ENCODE measurements at regions not wholly inside any gene's neighbourhood (a gene's known extent, or its start where the extent isn't known, plus 50 kb on each side); places are given as distances from the start of the nearest gene placed in this dataset.
"Not testable (repeated sequence)": the region's sequence is repeated elsewhere in the genome, so short reads cannot be mapped to it uniquely, and the experiment has no call there.

DNA sequence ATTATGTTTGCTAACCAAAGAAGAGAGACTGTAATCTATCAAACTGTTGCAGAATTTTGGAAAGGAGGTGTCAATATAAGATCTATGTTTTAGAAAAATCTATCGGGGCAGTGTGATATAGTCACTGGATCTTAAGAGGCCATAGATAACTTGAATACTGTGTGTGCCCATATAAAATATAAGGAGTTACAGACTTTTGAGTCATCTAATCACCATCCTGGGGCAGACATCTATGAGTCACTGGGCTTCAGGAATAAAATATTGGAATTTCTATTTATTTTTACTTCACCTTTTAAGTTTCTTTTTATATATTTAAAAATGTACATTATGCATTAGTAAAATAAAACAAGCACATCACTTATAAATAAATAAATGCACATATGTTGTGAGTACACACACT, 509.3 kb upstream of the MAN1A1 start:
- DNase-seq: no peak

DNA sequence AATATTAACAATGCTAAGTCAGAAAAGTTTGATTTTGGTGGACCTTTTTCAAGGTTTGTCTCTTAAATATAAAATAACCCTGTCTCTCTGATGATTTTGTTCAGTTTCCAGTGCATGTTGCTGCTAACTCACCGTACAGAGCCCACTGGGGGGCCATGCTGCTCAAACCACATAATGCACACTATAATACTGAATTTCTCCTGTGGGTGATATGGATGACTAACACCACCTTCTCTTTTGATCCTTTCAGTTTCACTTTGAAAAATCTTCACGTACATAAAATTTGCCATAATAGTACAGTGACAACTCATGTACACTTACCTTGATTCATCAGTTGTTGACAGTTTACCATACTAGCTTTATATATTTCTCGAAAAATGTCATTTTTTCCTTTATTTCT, 506.6 kb upstream of the MAN1A1 start:
- no peak for DNase-seq

DNA sequence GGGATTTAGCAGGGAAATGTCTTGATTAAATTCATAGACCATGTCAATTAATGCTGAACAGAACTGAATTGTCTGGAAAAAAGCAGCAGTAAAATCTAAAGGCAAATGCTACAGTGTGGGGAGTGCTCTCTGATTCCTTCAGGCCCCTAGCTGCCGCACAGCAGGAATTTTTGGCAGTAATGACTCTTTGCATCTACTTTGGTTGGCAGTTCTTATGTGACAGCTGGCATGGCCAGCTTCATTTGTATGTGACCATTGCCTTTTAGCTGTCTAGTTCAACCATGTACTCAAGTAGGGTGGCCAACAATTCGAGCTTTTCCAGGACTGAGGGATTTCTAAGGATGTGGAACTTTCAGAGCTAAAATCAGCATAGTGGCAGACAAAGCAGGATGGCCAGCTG, 499.1 kb upstream of the MAN1A1 start:
- no peak for DNase-seq

DNA sequence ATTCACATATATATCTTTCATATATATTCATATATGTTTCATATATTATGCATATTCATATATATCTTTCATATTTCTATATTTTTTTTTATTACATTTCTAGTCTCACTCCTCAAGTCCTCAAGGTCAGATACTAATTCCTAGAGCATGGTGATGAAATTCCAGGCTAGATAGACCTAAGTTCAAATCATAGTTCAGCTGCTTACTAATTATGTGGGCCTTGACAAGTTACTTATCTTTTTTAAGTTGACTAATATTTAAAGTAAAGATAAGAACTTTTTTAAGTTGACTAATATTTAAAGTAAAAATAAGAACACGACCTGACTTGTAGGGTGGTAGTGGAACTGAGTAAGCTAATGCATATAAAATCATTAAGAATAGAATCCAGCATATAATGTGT, 495.6 kb upstream of the MAN1A1 start:
- DNase-seq: no peak

DNA sequence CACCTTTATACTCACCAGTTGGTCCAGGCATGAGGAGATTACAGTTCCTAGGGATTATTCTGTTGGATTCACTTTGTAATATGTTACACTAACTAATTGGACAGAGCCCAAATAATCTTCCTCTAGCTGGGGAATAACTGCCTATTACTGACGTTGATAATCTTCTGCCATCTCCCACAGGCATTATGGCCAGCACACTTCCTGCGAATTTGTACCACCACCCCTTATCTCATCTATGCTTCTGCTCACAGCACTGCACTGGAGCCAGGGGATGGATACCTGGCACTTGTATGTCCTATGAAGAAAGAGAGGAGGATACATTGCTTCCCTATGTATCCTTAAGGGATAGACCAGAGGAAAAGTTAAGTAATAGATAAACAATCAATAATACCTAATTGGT, 494.8 kb upstream of the MAN1A1 start:
- DNase-seq: no peak

DNA sequence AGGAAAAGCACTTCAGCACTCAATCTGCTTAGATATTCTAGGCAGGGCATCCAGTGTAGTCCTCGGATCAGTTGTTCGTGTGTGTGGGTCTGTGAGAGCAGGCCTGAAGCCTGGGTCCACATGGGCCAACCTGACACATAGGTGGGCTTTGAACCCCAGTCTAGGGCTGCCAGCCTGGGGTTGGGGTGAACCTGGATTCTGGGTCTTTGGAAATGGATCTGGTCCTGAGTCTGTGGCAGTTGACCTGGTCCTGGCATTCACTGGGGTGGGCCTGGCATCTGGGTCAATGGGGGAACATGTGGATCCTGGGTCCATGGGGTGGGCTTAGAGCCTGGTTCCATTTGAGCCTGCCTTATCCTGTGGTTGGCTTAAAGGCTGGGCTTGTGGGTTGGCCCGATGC, 492.6 kb upstream of the MAN1A1 start:
- DNase-seq: no peak

DNA sequence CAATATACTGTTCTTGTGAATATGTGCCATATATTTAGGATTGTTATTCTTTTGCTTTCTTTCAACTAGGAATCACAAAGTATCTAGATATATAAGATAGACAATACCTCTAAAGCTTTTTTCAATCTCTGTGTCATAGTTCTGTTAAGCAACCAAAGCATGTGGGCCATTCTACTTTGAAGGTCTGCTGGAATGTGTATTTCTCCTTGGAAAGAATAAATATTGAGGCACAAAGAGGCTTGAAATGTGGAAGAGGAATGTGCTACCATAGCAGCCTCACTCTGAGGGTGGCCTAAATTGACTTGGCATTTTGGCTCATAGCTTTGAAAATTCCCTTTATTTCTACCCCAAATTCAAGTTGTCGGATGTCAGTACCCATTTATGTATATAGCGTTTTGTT, 488.5 kb upstream of the MAN1A1 start:
- DNase-seq: no peak

DNA sequence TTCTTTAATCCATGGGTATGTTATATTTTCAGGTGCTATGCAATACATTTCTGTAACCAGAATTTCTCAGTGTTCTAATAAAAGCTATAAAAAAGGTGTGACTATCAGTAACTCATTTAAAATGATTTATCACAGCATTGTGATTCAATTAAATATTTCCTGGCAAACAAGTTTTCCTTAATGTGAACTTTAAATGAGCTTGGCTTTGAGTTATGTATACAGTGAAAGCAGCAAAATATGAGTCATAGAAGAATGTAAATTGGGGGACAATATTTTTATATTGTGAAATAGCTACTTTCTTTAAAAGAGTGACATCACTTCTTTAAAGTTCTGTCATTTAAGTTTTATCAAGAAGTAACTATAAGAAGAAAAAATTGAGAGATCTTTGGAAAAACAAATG, 484.9 kb upstream of the MAN1A1 start:
- no peak for DNase-seq

DNA sequence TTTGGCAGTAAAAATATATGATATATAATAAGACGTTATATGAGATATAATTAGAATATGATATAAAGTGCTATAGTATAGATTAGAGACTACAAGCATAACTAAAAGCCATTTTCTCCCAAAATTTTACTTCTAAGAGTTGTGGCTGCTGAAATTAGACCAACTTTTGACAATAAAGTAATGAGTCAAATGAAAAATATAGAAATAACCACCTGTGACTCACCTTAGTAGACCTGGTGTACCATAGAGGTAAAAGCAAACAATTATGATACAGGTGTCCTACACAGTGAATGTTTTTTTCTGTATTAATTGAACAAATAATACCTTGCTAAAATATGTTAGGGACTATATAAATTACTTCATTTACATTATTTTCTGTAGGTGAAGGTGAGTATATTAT, 482.9 kb upstream of the MAN1A1 start:
- DNase-seq: no peak

DNA sequence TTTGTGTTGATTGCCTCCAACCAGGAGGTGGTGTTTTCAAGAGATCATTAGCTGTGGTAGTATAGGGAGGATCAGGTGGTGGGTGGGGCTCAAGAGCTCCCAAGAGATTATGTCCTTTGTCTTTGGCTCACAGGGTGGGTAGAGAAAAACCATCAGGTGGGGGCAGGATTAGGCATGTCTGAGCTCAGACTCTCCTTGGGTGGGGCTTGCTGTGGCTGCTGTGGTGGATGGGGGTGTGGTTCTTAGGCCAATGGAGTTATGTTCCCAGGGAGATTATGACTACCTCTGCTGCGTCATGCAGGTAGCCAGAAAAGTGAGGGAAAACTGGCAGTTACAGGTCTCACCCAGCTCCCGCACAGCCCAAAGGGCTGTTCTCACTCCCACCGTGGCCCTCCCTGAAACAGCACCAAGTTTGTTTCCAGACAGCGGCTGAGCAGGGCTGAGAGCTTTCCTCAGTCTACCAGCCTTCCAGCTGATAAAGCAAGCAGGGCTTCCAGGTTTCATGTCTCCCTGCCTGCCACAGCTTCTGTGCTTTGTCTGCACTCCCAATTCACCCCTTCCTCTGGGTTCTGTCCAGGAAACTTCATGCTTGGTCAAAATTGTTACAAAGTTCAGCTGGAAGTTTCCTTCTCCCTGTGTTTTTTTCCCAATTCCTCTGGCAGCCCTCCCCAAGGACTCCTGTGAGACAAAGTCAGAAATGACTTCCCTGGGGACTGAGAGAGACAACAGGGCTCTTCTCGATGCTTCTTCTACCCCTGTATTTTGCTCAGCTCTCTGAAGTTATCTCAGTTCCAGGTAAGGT, 481.1 kb upstream of the MAN1A1 start:
- no peak for DNase-seq

DNA sequence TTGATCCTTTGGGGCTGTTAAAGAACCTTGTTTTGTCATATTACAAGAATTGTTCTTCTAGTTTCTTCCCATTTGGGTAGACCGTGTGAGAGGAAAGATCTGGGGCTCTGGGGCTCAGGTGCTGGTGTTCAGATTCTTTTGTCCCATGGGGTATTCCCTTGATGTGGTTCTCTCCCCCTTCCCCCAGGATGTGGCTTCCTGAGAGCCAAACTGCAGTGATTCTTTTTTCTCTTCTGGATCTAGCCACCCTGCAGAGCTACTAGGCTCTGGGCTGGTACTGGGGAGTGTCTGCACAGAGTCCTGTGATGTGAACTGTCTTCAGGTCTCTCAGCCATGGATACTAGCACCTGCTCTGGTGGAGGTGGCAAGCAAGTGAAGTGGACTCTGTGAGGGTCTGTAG, 480.5 kb upstream of the MAN1A1 start:
- no peak for DNase-seq

DNA sequence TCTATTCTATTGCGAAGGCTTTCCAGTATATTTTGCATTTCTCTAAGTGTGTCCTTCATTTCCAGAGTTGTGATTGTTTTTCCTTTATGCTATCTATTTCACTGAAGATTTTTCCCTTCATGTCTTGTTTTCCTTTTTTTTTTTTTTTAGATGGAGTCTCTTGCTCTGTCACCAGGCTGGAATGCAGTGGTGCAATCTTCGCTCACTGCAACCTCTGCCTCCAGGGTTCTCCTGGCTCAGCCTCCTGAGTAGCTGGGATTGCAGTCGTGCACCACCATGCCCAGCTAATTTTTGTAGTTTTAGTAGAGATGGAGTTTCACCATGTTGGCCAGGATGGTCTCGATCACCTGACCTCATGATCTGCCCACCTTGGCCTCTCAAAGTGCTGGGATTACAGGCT, 479.9 kb upstream of the MAN1A1 start:
- not testable (repeated sequence) for DNase-seq

DNA sequence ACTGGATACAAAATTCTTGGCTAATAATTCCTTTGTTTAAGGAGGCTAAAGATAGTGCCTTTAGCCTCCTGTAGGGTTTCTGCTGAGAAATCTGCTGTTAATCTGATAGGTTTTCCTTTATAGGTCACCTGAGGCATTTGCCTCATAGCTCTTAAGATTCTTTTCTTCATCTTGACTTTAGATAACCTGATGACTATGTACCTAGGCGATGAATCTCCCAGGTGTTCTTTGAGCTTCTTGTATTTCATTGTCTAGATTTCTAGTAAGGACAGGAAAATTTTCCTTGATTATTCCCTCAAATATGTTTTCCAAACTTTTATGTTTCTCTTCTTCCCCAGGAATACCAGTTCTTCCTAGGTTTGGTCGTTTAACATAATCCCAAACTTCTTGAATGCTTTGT, 479.4 kb upstream of the MAN1A1 start:
- no peak for DNase-seq

DNA sequence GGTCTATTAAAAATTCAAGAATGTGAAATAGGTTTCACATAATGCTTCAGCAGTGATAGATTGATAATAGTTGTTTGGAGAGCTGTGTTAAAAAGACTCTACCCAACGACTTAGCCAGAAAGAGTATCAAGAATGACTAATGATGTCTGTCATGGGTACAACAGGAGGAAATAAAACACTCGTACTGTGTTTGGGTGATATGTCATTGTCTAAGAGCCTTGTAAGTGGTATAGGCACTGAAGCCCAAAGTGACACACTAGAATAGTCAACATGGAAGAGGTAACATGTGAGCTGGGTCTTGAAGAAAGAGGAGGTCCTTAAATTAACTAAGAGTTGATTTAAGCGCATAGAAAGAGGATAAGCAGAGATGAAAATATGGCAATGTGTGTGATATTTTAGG, 471.8 kb upstream of the MAN1A1 start:
- DNase-seq: no peak

DNA sequence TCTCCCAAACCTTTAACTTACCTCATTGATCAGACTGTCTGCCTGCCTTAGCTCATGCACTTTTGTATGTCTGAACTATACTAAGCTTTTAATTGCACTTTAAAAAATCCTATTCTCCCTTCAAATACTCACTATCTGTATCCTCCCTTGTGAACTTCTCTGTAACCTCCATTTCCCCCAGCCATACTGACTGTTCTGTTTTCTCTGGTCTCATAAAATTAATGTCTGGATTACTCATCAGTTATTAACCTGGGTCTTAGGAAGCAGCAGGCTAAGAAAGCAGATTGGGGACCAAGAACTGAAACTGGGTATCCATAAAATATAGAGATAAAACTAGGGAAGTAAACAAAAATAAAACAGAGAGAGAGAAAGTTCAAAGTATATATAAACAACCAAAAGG, 469.3 kb upstream of the MAN1A1 start:
- no peak for DNase-seq

DNA sequence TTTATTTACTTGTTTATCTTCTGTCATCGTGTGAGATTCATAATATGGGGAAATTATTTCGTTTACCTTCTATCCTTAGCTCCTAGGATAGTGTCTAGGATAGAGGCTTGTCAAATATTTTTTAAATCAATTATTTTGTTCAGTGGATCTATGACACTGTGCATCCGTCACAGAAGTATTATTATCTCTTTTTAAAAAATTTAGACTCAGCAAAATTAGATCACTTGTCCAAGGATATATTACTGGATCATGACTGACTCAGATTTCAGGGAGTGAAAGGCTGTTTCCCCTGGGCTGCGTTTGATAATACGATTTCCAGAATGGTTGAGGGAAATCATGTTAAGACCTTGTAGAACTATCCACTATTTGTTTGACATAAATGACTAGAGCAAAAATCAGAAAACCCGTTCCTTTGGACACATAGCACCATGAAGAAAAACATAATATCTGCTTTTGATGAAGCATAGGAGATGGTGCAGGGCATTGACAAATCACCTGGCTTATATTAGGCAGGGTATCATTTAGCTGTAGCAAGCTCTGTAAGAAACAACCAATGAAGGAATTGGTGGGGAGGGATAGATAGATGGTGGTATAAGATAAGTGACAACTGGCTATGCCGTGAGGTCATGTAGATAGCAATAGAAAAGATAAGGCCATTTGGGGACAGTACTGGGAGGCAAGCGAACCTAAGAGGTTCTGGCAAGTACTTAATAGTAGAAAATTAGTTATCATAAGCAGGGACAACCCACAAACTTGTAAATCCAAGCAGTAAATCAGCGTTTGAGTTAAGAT, 465.2 kb upstream of the MAN1A1 start:
- DNase-seq: no peak

DNA sequence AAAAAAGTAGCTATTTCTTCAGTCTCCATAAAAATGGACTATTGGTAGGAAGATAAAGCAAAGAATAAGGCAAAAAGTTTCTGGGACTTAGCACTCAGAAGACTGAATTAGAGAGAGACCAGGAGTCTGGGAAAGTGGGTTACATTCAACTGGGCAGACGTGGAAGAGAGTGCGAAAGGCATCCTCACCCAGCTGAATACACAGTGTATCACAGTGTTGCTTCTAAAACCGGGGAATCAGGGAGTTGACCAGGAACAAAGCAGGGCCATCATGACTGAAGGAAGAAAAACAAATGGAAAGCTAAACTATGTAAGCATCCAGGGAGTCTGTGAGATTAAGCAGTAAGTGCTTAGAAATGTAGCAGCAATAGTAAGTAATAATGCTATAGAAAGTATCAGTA, 452.9 kb upstream of the MAN1A1 start:
- no peak for DNase-seq

DNA sequence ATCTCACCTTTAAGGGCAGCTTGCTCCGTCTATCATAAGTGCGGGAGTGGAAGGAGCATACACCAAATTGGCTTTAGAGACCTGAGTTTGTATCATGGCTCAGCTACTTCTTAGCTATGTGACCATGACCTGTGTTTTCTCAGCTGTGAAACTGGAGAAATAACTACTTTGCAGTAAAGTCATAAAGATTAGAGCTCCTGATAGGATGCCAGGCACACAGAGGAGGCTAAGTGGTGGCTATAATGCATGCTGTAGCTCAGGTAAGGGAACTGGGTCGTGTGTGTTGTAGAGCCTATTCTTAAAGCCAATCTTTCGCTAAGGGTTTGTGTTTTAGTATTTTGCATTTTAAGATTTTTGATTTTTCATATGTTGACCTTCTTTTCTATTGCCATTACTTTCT, 451.5 kb upstream of the MAN1A1 start:
- DNase-seq: no peak

DNA sequence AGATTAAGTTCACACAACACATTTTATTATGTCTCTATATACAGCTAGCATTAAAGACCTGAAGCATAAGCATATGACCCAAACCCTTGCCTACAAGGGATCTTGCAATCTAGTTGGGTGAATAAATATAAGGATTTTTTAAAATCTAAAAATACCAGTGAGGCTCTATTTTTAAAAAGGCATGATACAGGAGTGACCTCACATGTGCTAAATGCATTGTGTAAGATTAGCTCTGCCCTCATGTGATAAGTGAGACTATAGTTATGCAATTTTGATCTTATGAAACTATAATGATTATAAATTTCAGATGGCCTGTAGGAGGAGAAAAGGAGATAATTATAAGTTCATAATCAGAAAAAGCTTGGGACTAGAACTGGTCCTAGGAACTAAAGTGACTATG, 451.0 kb upstream of the MAN1A1 start:
- no peak for DNase-seq

DNA sequence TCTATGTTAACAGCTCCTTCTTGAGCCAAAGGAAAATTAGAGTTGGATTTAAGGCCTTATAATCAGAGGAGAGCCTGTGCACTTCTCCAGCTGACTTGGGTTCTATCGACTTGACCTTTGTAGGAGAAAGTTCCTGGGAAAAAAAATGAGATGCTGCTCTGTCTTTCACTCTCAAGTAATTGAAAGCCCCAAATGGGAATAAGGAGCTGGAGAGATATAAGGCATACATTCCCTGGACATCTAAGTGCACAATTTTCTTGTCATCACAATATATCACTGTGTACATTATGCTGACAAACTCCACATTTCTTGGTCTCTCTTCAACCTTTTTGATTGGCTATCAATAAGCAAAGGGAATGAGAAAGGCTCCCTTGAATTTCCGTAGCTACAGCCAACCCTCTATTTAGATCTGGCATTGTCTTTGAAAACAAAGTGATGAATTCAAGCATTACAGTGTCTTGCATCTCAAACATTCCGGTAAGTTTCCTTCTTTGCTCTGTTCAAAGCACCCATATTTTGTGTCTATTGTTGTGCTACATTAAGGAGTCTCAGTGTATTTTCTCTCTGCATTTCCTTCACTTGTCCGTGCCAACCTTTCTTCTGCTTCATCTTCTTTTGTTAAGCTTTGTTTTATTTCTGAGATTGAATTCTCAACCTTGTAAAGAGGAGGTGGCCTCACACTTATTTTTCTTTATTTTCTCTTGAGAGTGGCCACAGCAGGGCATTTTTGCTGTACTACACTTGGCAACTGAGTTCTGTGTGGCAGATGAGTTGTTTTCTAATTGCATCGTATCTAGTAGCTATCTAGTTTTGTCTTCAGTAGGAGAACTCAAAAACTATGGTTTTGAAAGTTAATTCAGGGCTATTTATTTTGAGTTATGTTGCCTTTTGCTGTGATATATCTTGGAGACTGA, 450.3 kb upstream of the MAN1A1 start:
- DNase-seq: no peak

DNA sequence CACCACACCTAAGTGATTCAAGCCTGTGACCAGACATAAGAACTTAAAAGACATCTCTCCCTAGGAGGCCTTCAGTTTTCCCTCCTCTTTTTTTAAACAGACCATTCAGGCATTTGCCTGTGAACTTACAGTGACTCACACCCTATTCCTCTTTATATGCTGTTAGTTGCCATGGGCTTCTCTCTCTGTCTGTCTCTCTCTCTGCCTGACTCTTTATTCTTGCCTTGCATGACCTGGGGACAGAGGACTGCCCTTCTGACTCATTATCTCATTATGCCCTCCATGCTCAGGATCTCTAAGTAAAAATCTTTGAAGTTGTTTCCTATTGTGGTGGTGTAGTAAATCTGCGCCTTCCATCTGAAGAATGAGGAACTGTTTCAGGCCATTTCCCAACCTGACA, 442.2 kb upstream of the MAN1A1 start:
- no peak for DNase-seq

DNA sequence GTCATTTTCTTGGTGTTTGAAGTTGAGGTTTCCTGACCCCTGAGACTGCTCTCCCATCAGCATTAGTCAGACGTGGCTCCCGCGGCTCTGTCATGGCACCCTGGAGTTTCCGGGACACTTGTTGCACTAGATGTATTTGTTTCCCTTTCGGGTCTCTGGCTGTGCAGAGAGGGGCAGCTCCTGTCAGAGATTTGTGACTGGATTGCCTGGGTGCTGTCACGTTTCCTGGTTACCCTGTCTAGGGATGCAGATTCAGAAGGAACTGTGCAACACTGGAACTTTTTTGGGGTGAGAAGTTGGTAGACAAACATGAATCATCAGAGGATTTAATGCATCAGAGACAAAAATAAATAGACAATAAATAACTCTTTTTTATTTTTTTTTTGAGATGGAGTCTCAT, 431.8 kb upstream of the MAN1A1 start:
- DNase-seq: no peak

DNA sequence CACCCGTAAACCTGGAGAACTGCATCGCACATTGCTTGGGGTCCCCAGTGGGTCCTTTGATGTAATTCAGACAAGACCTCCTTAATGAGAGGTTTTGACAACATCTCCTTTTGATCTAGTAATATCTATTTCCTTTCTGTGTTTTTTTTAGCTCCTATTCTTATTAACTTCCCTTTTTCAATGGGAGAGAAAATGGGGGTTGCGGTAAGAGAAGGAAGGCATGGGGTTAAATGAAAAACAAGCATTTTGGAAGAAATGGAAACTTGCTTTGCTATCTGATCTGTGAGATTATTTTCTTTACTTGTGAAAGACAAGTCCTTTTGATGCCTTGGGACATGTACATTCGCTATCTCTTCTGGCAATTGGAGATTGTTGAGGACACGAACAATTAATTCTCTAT, 418.6 kb upstream of the MAN1A1 start:
- DNase-seq: no peak
